DOHH2 (cell line): ENCODE measurements at regions not wholly inside any gene's neighbourhood (a gene's known extent, or its start where the extent isn't known, plus 50 kb on each side); places are given as distances from the start of the nearest gene placed in this dataset.

Experiments used
- CTCF ChIP-seq: fragments of 200-600 bp; sonication (generic); IDR thresholded peaks from one replicate; pipeline ENCODE4 v1.5.1; 2014; ENCODE audit warnings: antibody characterized with exemption, mild to moderate bottlenecking, low read depth, low read length; ENCODE audit not compliant: poor library complexity, severe bottlenecking
- EZH2phosphoT487 ChIP-seq: fragments of 200-600 bp; sonication (generic); IDR thresholded peaks from 2 replicates; pipeline ENCODE4 v1.6.1; 2017; ENCODE audit warnings: borderline replicate concordance, mild to moderate bottlenecking, antibody characterized with exemption, low read length, moderate library complexity, mixed read lengths

- TF ChIP-seq CTCF (no peak), EZH2phosphoT487 (no peak)
Observed at GRCh38 chr9:692636-693129, 148.8 kb upstream of the DMRT1 start.
